Neural progenitor cell (in vitro differentiated cells): ENCODE measurements at regions not wholly inside any gene's neighbourhood (a gene's known extent, or its start where the extent isn't known, plus 50 kb on each side); places are given as distances from the start of the nearest gene placed in this dataset.

Source experiments
- DNase-seq: peaks from one replicate; pipeline ENCODE4 v3.0.0-alpha.2; 2016; ENCODE audit warnings: low spot score
- H2AFZ ChIP-seq: fragments of 200-600 bp; sonication (generic); replicated peaks from 2 replicates; pipeline ENCODE4 v1.6.1; 2016; ENCODE audit warnings: antibody characterized with exemption
- H3F3A ChIP-seq: fragments of 200-600 bp; sonication (generic); 2 replicates; pipeline ENCODE4 v1.6.1; 2016; ENCODE audit warnings: antibody characterized with exemption, low read depth
- H3K27ac ChIP-seq: fragments of 200-600 bp; sonication (generic); 2 replicates; pipeline ENCODE4 v1.5.1; 2016; ENCODE audit warnings: mild to moderate bottlenecking
- H3K27me3 ChIP-seq: fragments of 200-600 bp; sonication (generic); 2 replicates; pipeline ENCODE4 v1.6.1; 2016; ENCODE audit warnings: mild to moderate bottlenecking, moderate library complexity
- H3K36me3 ChIP-seq: fragments of 200-600 bp; sonication (generic); 2 replicates; pipeline ENCODE4 v1.5.1; 2016
- H3K4me1 ChIP-seq: fragments of 200-600 bp; sonication (generic); 2 replicates; pipeline ENCODE4 v1.6.1; 2016; ENCODE audit warnings: mixed run types
- H3K4me2 ChIP-seq: fragments of 200-600 bp; sonication (generic); 2 replicates; pipeline ENCODE4 v1.6.1; 2016
- H3K4me3 ChIP-seq: fragments of 200-600 bp; sonication (generic); 2 replicates; pipeline ENCODE4 v1.5.1; 2016
- H3K79me2 ChIP-seq: fragments of 200-600 bp; sonication (generic); 2 replicates; pipeline ENCODE4 v1.6.1; 2016; ENCODE audit warnings: low read depth
- H3K9ac ChIP-seq: fragments of 200-600 bp; sonication (generic); 2 replicates; pipeline ENCODE4 v1.6.1; 2016
- H3K9me3 ChIP-seq: fragments of 200-600 bp; sonication (generic); 2 replicates; pipeline ENCODE4 v1.5.1; 2016; ENCODE audit warnings: low read depth
- H4K20me1 ChIP-seq: fragments of 200-600 bp; sonication (generic); 2 replicates; pipeline ENCODE4 v1.6.1; 2016; ENCODE audit warnings: low read depth
- H3K27ac Mint-ChIP-seq: 3 replicates; pipeline ENCODE4 v1.8.0; 2021; ENCODE audit warnings: mixed read lengths
- H3K27me3 Mint-ChIP-seq: 2 replicates; pipeline ENCODE4 v1.8.0; 2022; ENCODE audit warnings: low read depth, mild to moderate bottlenecking, inconsistent platforms, moderate library complexity, mixed read lengths; ENCODE audit not compliant: insufficient read depth
- H3K36me3 Mint-ChIP-seq: 3 replicates; pipeline ENCODE4 v1.8.0; 2021; ENCODE audit warnings: mixed read lengths
- H3K4me1 Mint-ChIP-seq: 3 replicates; pipeline ENCODE4 v1.8.0; 2021; ENCODE audit warnings: mixed read lengths
- H3K4me3 Mint-ChIP-seq: 3 replicates; pipeline ENCODE4 v1.8.0; 2021; ENCODE audit warnings: mild to moderate bottlenecking, moderate library complexity, mixed read lengths
- H3K9me3 Mint-ChIP-seq: 3 replicates; pipeline ENCODE4 v1.8.0; 2020; ENCODE audit warnings: mixed read lengths
- CTCF ChIP-seq: fragments of 200-600 bp; sonication (generic); IDR thresholded peaks from 2 replicates; pipeline ENCODE4 v1.5.1; 2017; ENCODE audit warnings: antibody characterized with exemption, mild to moderate bottlenecking
- EZH2 ChIP-seq: fragments of 200-600 bp; sonication (generic); IDR thresholded peaks from 2 replicates; pipeline ENCODE4 v1.6.1; 2017; ENCODE audit warnings: antibody characterized with exemption, mild to moderate bottlenecking, moderate library complexity
- EZH2phosphoT487 ChIP-seq: fragments of 200-600 bp; sonication (generic); IDR thresholded peaks from 2 replicates; pipeline ENCODE4 v1.6.1; 2017; ENCODE audit warnings: antibody characterized with exemption

DNA sequence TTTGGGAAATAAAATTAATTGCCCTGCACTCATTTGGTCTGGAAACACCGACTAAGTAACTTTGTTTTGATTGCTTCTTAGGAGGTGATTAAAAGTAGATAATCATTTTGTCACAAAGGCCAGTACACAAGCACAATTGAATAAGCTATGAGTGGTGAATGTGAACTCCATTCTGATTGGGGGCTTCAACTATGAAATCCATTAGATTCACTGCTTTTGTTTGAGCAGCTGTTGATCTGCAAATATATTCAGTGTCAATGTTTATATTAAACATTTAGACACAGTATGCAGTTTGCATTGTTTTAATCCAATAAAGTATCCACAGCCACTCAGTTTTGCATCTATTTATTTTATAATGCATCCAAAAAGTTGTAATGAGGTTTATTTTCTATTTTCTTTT, 817.5 kb downstream of the CDH11 start:
- H3K27ac Mint-ChIP-seq: no peak overlapping the region

GRCh38 chr16:64297863-64298600, 823.8 kb downstream of the CDH11 start:
- H3K79me2 ChIP-seq: no peaks in the 10 kb centered on the region
- H3F3A ChIP-seq: no peaks in the 10 kb centered on the region
- Mint-ChIP-seq H3K4me1 (no peaks in the 10 kb centered on the region), H3K36me3 (no peaks in the 10 kb centered on the region), H3K27ac (peak overlapping the region; percentile 78), H3K27me3 (peaks cover 3% of the 10 kb centered on the region), H3K4me3 (no peak overlapping the region), H3K9me3 (no peaks in the 10 kb centered on the region)
- no peaks in the 10 kb centered on the region for H3K4me1 ChIP-seq
- no peaks in the 10 kb centered on the region for H3K36me3 ChIP-seq
- H3K27ac ChIP-seq: no peak overlapping the region
- H3K9ac ChIP-seq: no peak overlapping the region
- H3K9me3 ChIP-seq: no peaks in the 10 kb centered on the region
- H2AFZ ChIP-seq: peak overlapping the region; percentile 34
- no peaks in the 10 kb centered on the region for H3K27me3 ChIP-seq
- TF ChIP-seq EZH2 (no peak), EZH2phosphoT487 (no peak), CTCF (no peak)
- no peak overlapping the region for H3K4me3 ChIP-seq
- no peak overlapping the region for H3K4me2 ChIP-seq
- H4K20me1 ChIP-seq: no peaks in the 10 kb centered on the region
- no peak for DNase-seq

More for the DNA sequence above, 817.5 kb downstream of the CDH11 start:
- Mint-ChIP-seq H3K27me3 (peaks cover 7% of the 10 kb centered on the region), H3K4me3 (no peak overlapping the region), H3K36me3 (no peaks in the 10 kb centered on the region), H3K4me1 (peaks cover 5% of the 10 kb centered on the region), H3K9me3 (peaks cover 9% of the 10 kb centered on the region)
- no peaks in the 10 kb centered on the region for H3K9me3 ChIP-seq
- H3K4me2 ChIP-seq: no peak overlapping the region
- H3F3A ChIP-seq: no peaks in the 10 kb centered on the region
- no peak overlapping the region for H3K9ac ChIP-seq
- TF ChIP-seq EZH2phosphoT487: no peak
- TF ChIP-seq CTCF: no peak
- TF ChIP-seq EZH2: no peak
- no peak overlapping the region for H2AFZ ChIP-seq
- H3K79me2 ChIP-seq: no peaks in the 10 kb centered on the region
- no peaks in the 10 kb centered on the region for H3K4me1 ChIP-seq
- no peak for DNase-seq
- no peak overlapping the region for H3K4me3 ChIP-seq
- H3K27ac ChIP-seq: no peak overlapping the region
- H3K36me3 ChIP-seq: no peaks in the 10 kb centered on the region
- H4K20me1 ChIP-seq: no peaks in the 10 kb centered on the region
- no peaks in the 10 kb centered on the region for H3K27me3 ChIP-seq

- no peak overlapping the region for H3K9ac ChIP-seq
- Mint-ChIP-seq H3K4me1 (no peaks in the 10 kb centered on the region), H3K27me3 (peaks cover 3% of the 10 kb centered on the region), H3K36me3 (no peaks in the 10 kb centered on the region), H3K4me3 (no peak overlapping the region), H3K9me3 (no peaks in the 10 kb centered on the region), H3K27ac (no peak overlapping the region)
- no peak for DNase-seq
- no peak overlapping the region for H3K4me3 ChIP-seq
- H3K27me3 ChIP-seq: no peaks in the 10 kb centered on the region
- H3K79me2 ChIP-seq: no peaks in the 10 kb centered on the region
- no peaks in the 10 kb centered on the region for H3F3A ChIP-seq
- H3K9me3 ChIP-seq: no peaks in the 10 kb centered on the region
- no peak overlapping the region for H2AFZ ChIP-seq
- H3K4me1 ChIP-seq: no peaks in the 10 kb centered on the region
- H3K4me2 ChIP-seq: no peak overlapping the region
- no peak for TF ChIP-seq CTCF
- TF ChIP-seq EZH2phosphoT487: no peak
- TF ChIP-seq EZH2: no peak
- H4K20me1 ChIP-seq: no peaks in the 10 kb centered on the region
- no peaks in the 10 kb centered on the region for H3K36me3 ChIP-seq
- H3K27ac ChIP-seq: no peak overlapping the region
Observed at GRCh38 chr16:64295466-64295865, 826.4 kb downstream of the CDH11 start.
